ENCODE measurements at regions not wholly inside any gene's neighbourhood (a gene's known extent, or its start where the extent isn't known, plus 50 kb on each side); places are given as distances from the start of the nearest gene placed in this dataset.

DNA sequence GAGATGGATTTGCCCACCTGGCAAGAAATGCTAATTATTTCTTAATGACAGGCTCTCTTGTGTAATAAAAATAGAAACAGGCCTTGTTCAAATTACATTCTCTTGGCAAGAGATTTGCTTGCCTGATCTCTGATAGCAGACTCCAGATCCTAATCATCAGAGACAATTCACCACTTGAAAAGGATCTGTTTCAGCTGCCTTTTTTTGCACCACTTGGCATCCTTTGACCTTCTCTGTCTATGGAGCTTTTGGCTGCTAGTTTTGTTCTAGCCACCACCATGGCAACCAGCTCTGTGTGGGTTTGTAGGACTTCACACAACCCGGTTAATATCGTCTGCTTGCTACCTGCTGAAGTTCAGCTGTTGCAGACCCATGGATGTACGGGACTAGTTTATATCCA, 241.1 kb upstream of the TLL1 start:
- no peak for TF ChIP-seq MXI1 (conservative IDR thresholded peaks at IDR 0.05; ENCODE audit: poor library complexity, severe bottlenecking)
- TF ChIP-seq, protein P1, sequence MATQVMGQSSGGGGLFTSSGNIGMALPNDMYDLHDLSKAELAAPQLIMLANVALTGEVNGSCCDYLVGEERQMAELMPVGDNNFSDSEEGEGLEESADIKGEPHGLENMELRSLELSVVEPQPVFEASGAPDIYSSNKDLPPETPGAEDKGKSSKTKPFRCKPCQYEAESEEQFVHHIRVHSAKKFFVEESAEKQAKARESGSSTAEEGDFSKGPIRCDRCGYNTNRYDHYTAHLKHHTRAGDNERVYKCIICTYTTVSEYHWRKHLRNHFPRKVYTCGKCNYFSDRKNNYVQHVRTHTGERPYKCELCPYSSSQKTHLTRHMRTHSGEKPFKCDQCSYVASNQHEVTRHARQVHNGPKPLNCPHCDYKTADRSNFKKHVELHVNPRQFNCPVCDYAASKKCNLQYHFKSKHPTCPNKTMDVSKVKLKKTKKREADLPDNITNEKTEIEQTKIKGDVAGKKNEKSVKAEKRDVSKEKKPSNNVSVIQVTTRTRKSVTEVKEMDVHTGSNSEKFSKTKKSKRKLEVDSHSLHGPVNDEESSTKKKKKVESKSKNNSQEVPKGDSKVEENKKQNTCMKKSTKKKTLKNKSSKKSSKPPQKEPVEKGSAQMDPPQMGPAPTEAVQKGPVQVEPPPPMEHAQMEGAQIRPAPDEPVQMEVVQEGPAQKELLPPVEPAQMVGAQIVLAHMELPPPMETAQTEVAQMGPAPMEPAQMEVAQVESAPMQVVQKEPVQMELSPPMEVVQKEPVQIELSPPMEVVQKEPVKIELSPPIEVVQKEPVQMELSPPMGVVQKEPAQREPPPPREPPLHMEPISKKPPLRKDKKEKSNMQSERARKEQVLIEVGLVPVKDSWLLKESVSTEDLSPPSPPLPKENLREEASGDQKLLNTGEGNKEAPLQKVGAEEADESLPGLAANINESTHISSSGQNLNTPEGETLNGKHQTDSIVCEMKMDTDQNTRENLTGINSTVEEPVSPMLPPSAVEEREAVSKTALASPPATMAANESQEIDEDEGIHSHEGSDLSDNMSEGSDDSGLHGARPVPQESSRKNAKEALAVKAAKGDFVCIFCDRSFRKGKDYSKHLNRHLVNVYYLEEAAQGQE (IDR thresholded peaks at IDR 0.05; ENCODE audit: borderline replicate concordance): no peak
